Muscle layer of duodenum (tissue), 2 donors: ENCODE measurements at regions not wholly inside any gene's neighbourhood (a gene's known extent, or its start where the extent isn't known, plus 50 kb on each side); places are given as distances from the start of the nearest gene placed in this dataset.

ENCODE experiments used
- H3K27ac ChIP-seq: one replicate; pipeline ENCODE4 v1.7.0; 2013; ENCODE audit warnings: mild to moderate bottlenecking, low read length
- H3K27me3 ChIP-seq: one replicate; pipeline ENCODE4 v1.7.0; 2013; ENCODE audit warnings: low read depth, mild to moderate bottlenecking, control low read depth, low read length
- H3K36me3 ChIP-seq, 2 donors: one replicate each; pipeline ENCODE4 v1.7.0; 2013; ENCODE audit warnings: low read length in 2 of 2, control low read depth in 1 of 2, mild to moderate bottlenecking in 1 of 2; ENCODE audit not compliant: insufficient read depth in 2 of 2, control insufficient read depth in 1 of 2
- H3K4me1 ChIP-seq, 2 donors: one replicate each; pipeline ENCODE4 v1.7.0; 2013; ENCODE audit warnings: low read length in 2 of 2, mild to moderate bottlenecking in 2 of 2, control low read depth in 1 of 2, moderate library complexity in 1 of 2; ENCODE audit not compliant: insufficient read depth in 2 of 2, control insufficient read depth in 1 of 2
- H3K4me3 ChIP-seq, 2 donors: one replicate each; pipeline ENCODE4 v1.7.0; 2013; ENCODE audit warnings: low read length in 2 of 2, low read depth in 1 of 2, mild to moderate bottlenecking in 1 of 2
- H3K9me3 ChIP-seq, 2 donors: one replicate each; pipeline ENCODE4 v1.7.0; 2013; ENCODE audit warnings: low read length in 2 of 2, control low read depth in 1 of 2, mild to moderate bottlenecking in 1 of 2; ENCODE audit not compliant: control insufficient read depth in 1 of 2
- donor health status: healthy.

- H3K4me3 ChIP-seq, result no peak overlapping the region
- no peaks in the 10 kb centered on the region for H3K4me1 ChIP-seq
- no peak overlapping the region for H3K27ac ChIP-seq
- H3K9me3 ChIP-seq, result no peaks in the 10 kb centered on the region
- no peaks in the 10 kb centered on the region for H3K27me3 ChIP-seq
- no peaks in the 10 kb centered on the region for H3K36me3 ChIP-seq
Measured at GRCh38 chr2:15049096-15049993, 416.8 kb downstream of the LRATD1 start.

- no peak overlapping the region for H3K4me3 ChIP-seq
- no peak overlapping the region for H3K27ac ChIP-seq
- H3K27me3 ChIP-seq, result no peaks in the 10 kb centered on the region
- H3K4me1 ChIP-seq, result no peaks in the 10 kb centered on the region
- no peaks in the 10 kb centered on the region for H3K9me3 ChIP-seq
- no peaks in the 10 kb centered on the region for H3K36me3 ChIP-seq
Measured at GRCh38 chr2:15050483-15050882, 418.0 kb downstream of the LRATD1 start.

- Histone ChIP-seq H3K27ac (no peak overlapping the region), H3K36me3 (no peaks in the 10 kb centered on the region), H3K9me3 (no peaks in the 10 kb centered on the region), H3K4me1 (no peaks in the 10 kb centered on the region), H3K27me3 (no peaks in the 10 kb centered on the region), H3K4me3 (no peak overlapping the region)
Measured at GRCh38 chr2:15053542-15053941, 421.0 kb downstream of the LRATD1 start.

GRCh38 chr2:15058015-15058720 is 425.7 kb downstream of the LRATD1 start:
- Histone ChIP-seq H3K36me3 (no peaks in the 10 kb centered on the region), H3K9me3 (no peaks in the 10 kb centered on the region), H3K27me3 (no peaks in the 10 kb centered on the region), H3K4me1 (peaks cover 0 to 5% of the 10 kb centered on the region in 2 donors), H3K27ac (no peak overlapping the region), H3K4me3 (no peak overlapping the region)

- Histone ChIP-seq H3K9me3 (no peaks in the 10 kb centered on the region), H3K27me3 (no peaks in the 10 kb centered on the region), H3K36me3 (no peaks in the 10 kb centered on the region), H3K4me1 (peaks cover 0 to 5% of the 10 kb centered on the region in 2 donors), H3K27ac (no peak overlapping the region), H3K4me3 (no peak overlapping the region)
Measured at GRCh38 chr2:15058721-15059157, 426.2 kb downstream of the LRATD1 start.

- H3K4me1 ChIP-seq, result peaks cover 0 to 5% of the 10 kb centered on the region in 2 donors
- no peaks in the 10 kb centered on the region for H3K36me3 ChIP-seq
- H3K4me3 ChIP-seq, result no peak overlapping the region
- H3K27me3 ChIP-seq, result no peaks in the 10 kb centered on the region
- H3K9me3 ChIP-seq, result no peaks in the 10 kb centered on the region
- H3K27ac ChIP-seq, result no peak overlapping the region
Measured at GRCh38 chr2:15059870-15060512, 427.5 kb downstream of the LRATD1 start.

GRCh38 chr2:15061268-15061667 is 428.8 kb downstream of the LRATD1 start:
- peaks cover 0 to 5% of the 10 kb centered on the region in 2 donors for H3K4me1 ChIP-seq
- no peaks in the 10 kb centered on the region for H3K27me3 ChIP-seq

GRCh38 chr2:15066138-15066537 is 433.6 kb downstream of the LRATD1 start:
- no peaks in the 10 kb centered on the region for H3K27me3 ChIP-seq
- no peak overlapping the region for H3K27ac ChIP-seq
- H3K9me3 ChIP-seq, result no peaks in the 10 kb centered on the region
- H3K4me3 ChIP-seq, result no peak overlapping the region
- no peaks in the 10 kb centered on the region for H3K36me3 ChIP-seq
- peaks cover 0 to 5% of the 10 kb centered on the region in 2 donors for H3K4me1 ChIP-seq

More at GRCh38 chr2:15061268-15061667, 428.8 kb downstream of the LRATD1 start:
- Histone ChIP-seq H3K4me3 (no peak overlapping the region), H3K9me3 (no peaks in the 10 kb centered on the region), H3K27ac (no peak overlapping the region), H3K36me3 (no peaks in the 10 kb centered on the region)

- Histone ChIP-seq H3K4me1 (no peaks in the 10 kb centered on the region), H3K36me3 (no peaks in the 10 kb centered on the region), H3K4me3 (no peak overlapping the region), H3K9me3 (no peaks in the 10 kb centered on the region), H3K27me3 (no peaks in the 10 kb centered on the region), H3K27ac (peak overlapping the region; percentile 16)
Measured at GRCh38 chr2:15069149-15069548, 436.6 kb downstream of the LRATD1 start.

GRCh38 chr2:15072836-15073235 is 440.3 kb downstream of the LRATD1 start:
- H3K4me1 ChIP-seq, result no peaks in the 10 kb centered on the region
- no peaks in the 10 kb centered on the region for H3K27me3 ChIP-seq
- no peak overlapping the region for H3K4me3 ChIP-seq
- H3K27ac ChIP-seq, result no peak overlapping the region
- no peaks in the 10 kb centered on the region for H3K9me3 ChIP-seq
- H3K36me3 ChIP-seq, result no peaks in the 10 kb centered on the region

GRCh38 chr2:15073664-15074063 is 441.1 kb downstream of the LRATD1 start:
- H3K36me3 ChIP-seq, result no peaks in the 10 kb centered on the region
- no peaks in the 10 kb centered on the region for H3K4me1 ChIP-seq
- no peak overlapping the region for H3K4me3 ChIP-seq
- H3K27ac ChIP-seq, result no peak overlapping the region
- no peaks in the 10 kb centered on the region for H3K9me3 ChIP-seq
- H3K27me3 ChIP-seq, result no peaks in the 10 kb centered on the region
